HG02943 (cell line): ENCODE measurements at regions not wholly inside any gene's neighbourhood (a gene's known extent, or its start where the extent isn't known, plus 50 kb on each side); places are given as distances from the start of the nearest gene placed in this dataset.
A peak's percentile ranks its signal among the peaks of the same experiment; 100 is the strongest.

Experiments
- ATAC-seq: cut with Tn5 transposase; IDR thresholded peaks from one replicate; pipeline ENCODE4 v1.9.1; 2021; ENCODE audit warnings: mild to moderate bottlenecking, low read depth, moderate library complexity; ENCODE audit not compliant: unreplicated experiment

- ATAC-seq: no peak
These were observed 249.2 kb upstream of the GPRIN3 start for GRCh38 chr4:89556601-89557305.

DNA sequence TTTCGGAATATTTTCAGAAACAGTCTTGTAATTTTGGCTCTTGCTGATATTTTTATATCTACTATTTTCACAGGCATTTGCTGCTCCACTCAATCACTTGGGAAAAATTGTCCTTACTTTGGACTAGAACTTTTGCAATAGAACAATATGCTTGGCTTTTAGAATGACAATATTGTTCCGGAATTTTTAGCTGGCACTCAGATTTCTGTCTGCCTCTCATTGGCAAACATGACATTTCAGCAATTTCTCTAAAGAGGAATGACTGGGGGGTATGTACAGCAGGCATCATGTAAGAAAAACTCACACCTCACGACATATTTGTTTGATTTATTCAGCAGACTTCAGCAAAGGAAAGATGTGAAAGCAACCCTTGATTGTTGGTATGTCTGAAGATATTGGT, 243.6 kb upstream of the GPRIN3 start:
- no peak for ATAC-seq

DNA sequence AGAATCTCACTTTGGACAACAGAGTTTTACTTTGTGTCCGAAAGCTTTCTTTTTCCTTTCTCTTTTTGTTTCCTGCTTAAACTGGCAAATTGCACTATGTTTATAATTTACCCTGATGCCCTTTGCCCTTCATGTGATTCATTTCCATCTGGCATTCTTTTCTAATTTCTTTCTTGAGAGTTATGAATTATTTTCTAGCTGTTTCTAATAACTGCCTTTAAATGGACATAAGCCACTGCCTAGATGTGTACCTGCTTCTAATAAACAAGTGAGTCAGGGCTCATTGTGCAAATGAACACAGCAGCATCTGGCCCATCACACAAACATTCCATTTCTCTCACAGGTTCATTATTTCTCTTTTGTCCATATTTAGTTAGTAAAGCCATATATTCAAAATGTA, 242.3 kb upstream of the GPRIN3 start:
- no peak for ATAC-seq

DNA sequence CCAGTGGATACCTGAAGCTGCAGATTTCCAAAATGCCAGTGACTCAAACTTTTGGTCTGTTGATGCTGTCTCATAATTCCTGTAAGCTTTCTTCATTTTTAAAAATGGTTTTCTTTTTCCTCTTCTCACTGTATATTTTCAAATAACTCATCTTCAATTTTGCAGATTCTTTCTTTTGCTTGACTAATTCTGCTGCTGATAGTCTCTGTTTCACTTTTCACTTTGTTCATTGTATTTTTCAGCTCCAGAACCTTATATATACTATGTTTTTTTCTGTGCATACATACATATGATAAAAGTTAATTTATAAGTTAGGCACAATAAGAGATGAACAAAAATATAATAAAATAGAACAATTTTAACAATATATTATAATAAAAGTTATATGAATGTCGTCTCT, 237.7 kb upstream of the GPRIN3 start:
- ATAC-seq: no peak

- ATAC-seq: no peak
These were observed 234.4 kb upstream of the GPRIN3 start for GRCh38 chr4:89541998-89542397.

- ATAC-seq: no peak
These were observed 232.5 kb upstream of the GPRIN3 start for GRCh38 chr4:89539797-89540711.

DNA sequence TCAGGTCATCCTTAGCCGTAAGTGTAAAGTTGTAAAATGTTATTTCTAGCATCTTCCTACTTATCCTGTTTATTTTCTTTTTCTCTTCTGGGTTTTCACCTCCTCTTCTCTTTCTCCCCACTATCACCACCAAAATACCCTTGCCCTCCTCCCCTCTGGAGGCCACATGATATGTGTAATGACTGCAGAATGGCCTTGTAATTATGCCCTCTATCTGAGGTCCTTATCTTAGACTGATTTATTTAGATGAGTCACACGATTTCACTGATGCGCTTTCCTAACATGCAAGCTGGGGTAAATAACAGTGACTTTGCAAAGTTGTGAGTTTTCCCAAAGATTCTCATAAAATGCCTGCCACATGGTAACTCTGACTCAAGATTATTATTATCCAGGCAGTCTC, 231.8 kb upstream of the GPRIN3 start:
- ATAC-seq: no peak

DNA sequence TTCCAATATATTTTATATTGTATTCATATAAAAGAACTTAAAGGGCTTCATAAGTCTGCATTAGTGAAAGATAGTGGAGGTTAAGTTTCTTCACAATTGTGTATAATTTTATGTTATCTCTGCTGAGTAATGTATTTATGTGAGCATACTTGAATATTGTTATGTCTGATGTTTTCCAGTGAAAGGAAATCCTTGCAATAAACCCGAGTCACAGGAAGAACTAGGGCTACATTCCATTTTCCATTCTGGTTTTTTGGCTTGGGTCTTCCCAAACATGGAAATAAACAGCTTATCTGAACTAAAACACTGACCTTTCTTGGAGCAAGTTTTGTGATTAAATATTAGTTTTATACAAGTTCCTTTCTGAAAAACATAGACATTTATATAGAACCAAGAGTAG, 231.3 kb upstream of the GPRIN3 start:
- no peak for ATAC-seq

GRCh38 chr4:89538171-89538570, 230.6 kb upstream of the GPRIN3 start:
- no peak for ATAC-seq

DNA sequence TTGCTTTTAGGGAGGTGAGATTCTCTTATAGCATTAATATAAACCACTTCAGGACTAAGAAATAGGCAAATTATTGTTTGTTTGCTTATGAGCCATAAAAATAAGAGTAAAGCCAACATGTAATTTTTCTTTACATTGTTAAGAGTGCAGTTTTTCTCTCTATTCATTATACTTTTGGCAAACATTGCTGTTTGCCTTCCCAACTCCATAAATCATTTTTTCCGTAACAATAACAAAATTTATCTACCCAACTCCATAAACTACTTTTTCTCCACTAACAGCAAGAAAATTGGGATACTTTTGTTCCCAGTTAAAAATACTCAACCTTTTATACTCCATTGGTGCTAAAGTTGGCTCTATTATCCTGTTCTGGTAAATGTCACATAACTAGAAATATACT, 229.7 kb upstream of the GPRIN3 start:
- no peak for ATAC-seq

DNA sequence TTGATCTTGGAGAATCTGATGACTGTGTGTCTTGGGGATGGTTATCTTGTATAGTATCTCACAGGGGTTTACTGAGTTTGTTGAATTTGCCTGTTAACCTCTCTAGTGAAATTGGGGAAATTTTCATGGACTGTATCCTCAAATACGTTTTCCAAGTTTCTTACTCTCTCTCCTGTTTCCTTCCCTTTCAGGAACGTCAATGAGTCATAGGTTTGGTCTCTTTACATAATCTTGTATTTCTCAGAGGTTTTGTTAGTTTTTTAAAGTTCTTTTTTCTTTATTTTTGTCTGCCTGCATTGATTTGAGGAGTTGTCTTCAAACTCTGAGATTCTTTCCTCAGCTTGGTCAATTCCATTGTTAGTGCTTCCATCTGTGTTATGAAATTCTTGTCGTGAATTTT, 227.7 kb upstream of the GPRIN3 start:
- no peak for ATAC-seq

GRCh38 chr4:89534356-89534755, 226.8 kb upstream of the GPRIN3 start:
- no peak for ATAC-seq

GRCh38 chr4:89531932-89532640, 224.5 kb upstream of the GPRIN3 start:
- no peak for ATAC-seq

DNA sequence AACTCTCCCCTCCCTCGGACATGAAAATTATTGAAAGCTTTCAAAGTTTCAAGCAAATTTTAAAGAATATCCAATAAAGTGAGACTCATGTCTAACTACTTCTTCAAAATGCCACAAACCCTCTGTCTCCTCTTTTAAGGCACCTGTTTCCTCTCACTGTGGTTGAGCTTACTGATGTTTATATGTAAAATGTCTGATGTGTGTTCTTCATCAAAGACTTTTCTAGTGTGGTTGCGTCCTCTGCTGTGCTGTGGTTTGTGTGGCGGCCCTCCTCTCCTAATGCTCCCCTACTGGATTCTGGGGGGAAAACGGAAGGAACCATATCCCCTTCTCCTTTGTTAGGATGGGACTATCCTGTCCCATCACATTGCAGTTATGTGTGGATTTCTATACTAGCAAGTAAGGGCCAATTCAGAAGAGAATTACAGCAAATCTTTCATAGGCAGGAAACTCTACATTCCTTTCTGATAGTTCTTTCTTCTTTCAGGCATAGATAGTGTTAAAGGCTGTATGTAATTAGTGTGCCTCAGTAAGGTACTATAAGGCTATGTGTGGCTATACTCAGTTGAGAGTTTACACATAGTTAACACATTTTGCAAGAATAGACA, 221.0 kb upstream of the GPRIN3 start:
- no peak for ATAC-seq

- ATAC-seq: no peak
These were observed 214.2 kb upstream of the GPRIN3 start for GRCh38 chr4:89521826-89522225.

DNA sequence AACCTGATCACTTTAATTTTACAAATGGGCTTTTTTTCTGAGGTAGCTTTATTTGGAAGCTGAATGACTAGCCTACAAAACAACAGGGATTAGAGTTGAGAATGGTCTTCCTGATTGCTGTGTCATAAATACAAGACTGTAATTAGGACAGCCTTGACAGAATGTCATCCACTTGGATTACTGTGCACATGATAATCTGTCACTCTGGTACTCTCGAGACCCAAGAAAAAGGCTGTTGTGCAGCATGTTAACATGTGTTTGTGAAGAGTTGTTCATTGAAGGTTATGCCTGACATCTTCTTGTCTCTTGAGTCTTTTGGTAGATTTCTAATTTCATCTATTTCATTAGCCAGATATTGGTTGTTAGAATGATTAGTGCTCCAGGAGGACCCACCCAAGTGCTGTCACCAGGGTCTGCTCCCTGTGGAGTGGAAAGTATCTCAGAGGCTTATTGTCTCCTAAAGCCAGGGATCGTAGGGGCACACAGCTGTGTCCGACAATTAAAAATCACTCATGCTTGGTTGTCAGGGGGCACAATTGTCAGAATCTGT, 212.2 kb upstream of the GPRIN3 start:
- no peak for ATAC-seq

DNA sequence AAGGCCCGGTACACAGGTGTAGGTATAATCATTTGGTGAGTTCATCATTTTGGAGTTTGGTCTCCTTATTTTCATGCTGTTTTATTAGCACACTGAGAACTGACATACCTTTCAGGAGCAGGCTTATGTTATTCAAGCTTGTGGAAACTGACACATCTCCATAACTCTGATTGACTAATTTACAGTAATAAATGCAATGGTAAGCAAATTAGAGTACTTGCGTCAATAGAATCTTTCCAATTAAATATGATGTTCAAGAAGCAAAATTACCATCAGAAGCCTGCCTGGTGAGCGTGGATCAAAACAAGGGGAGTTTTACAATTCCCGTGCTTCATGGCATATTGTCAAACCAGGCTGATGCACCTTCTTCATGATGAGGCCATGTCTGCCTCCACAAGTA, 210.7 kb upstream of the GPRIN3 start:
- no peak for ATAC-seq

- no peak for ATAC-seq
These were observed 207.2 kb upstream of the GPRIN3 start for GRCh38 chr4:89514811-89515210.

GRCh38 chr4:89511776-89512175, 204.2 kb upstream of the GPRIN3 start:
- no peak for ATAC-seq

GRCh38 chr4:89509708-89510281, 202.2 kb upstream of the GPRIN3 start:
- ATAC-seq: peak; percentile 99
